ENCODE measurements at regions not wholly inside any gene's neighbourhood (a gene's known extent, or its start where the extent isn't known, plus 50 kb on each side); places are given as distances from the start of the nearest gene placed in this dataset.

GRCh38 chr13:68749796-68750195 lies 1357.8 kb upstream of the ATXN8OS start:
- TF ChIP-seq, protein P1, sequence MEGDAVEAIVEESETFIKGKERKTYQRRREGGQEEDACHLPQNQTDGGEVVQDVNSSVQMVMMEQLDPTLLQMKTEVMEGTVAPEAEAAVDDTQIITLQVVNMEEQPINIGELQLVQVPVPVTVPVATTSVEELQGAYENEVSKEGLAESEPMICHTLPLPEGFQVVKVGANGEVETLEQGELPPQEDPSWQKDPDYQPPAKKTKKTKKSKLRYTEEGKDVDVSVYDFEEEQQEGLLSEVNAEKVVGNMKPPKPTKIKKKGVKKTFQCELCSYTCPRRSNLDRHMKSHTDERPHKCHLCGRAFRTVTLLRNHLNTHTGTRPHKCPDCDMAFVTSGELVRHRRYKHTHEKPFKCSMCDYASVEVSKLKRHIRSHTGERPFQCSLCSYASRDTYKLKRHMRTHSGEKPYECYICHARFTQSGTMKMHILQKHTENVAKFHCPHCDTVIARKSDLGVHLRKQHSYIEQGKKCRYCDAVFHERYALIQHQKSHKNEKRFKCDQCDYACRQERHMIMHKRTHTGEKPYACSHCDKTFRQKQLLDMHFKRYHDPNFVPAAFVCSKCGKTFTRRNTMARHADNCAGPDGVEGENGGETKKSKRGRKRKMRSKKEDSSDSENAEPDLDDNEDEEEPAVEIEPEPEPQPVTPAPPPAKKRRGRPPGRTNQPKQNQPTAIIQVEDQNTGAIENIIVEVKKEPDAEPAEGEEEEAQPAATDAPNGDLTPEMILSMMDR (IDR thresholded peaks at IDR 0.05; ENCODE audit: low read length) = no peak
- TF ChIP-seq EZH2 (optimal IDR thresholded peaks at IDR 0.05; ENCODE audit: low read depth, low read length) (no peak), EZH2phosphoT487 (IDR thresholded peaks at IDR 0.05; ENCODE audit: low read length) (no peak)
